DMS153 (cell line): ENCODE measurements at regions not wholly inside any gene's neighbourhood (a gene's known extent, or its start where the extent isn't known, plus 50 kb on each side); places are given as distances from the start of the nearest gene placed in this dataset.

ENCODE experiments used
- DNase-seq: peaks from one replicate; lab custom pipeline; 2025; lab: John Stamatoyannopoulos, UW

DNA sequence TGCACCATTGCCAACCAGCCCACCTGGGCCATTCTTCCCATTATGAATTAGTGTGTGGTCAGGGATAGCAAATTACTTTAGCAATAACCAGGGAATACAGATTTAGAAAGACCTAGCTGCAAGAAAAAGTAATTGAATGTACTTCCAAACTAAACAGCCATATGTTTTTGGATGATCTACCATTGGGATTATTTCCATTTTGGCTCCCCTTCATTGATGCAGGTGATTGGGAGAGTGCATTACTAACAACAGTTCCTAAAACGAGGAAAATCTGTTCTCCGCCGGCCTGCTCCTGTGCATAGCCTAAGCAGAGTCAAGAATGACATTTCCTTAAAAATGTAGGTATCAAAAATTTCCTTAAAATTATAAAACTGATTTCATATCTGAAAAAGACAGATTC lies 58.5 kb downstream of the MAIP1 start:
- DNase-seq = no peak

GRCh38 chr2:200021449-200022114 lies 66.2 kb downstream of the MAIP1 start:
- DNase-seq = no peak

DNA sequence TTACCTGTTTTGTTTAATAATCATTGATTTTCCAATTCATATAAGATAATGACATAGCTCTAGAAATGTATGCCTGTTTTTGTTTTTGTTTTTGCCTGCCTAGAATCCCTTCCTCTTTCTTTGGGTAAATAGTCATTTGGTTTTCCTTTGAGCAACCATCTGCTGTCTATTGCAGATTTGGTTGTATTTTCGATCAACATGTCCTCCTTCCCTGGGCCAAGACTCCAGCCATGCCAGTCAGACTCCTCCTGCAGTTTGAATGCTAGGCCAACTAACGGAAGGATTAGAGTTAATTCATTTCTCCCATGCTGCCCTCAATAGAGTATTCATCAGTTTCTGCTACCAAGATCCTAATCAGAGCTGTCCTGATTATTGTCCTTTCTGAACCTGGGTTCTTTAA lies 67.1 kb downstream of the MAIP1 start:
- no peak for DNase-seq

- no peak for DNase-seq
Observed at GRCh38 chr2:200023570-200023969, 68.2 kb downstream of the MAIP1 start.

DNA sequence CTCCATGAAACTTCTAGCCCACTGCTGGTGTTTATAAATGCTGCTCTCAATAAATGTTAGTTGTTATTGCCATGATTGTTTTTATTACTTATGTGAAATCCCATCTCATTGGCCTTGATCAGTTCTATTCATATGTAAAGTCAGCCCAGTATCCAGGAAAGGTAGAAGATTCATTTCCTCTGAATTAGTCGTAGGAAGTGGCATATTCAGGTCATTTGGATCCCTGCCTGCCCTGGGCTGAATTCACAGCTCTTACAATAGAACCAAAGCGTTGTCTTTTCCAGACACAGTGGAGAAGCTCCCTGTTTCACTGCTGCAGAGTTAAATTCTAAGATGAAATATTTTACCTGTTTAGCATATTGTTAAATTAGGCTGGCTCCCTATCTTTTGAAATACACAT lies 70.3 kb downstream of the MAIP1 start:
- no peak for DNase-seq

GRCh38 chr2:200026332-200027230 lies 71.2 kb downstream of the MAIP1 start:
- no peak for DNase-seq

GRCh38 chr2:200028998-200029397 lies 73.6 kb downstream of the MAIP1 start:
- DNase-seq = no peak

- DNase-seq = no peak
Observed at GRCh38 chr2:200032895-200033294, 77.5 kb downstream of the MAIP1 start.

GRCh38 chr2:200033929-200034328 lies 78.5 kb downstream of the MAIP1 start:
- DNase-seq = no peak

GRCh38 chr2:200034816-200035215 lies 79.4 kb downstream of the MAIP1 start:
- no peak for DNase-seq

GRCh38 chr2:200039724-200040650 lies 84.6 kb downstream of the MAIP1 start:
- DNase-seq = no peak

GRCh38 chr2:200040831-200041230 lies 85.4 kb downstream of the MAIP1 start:
- DNase-seq = no peak

DNA sequence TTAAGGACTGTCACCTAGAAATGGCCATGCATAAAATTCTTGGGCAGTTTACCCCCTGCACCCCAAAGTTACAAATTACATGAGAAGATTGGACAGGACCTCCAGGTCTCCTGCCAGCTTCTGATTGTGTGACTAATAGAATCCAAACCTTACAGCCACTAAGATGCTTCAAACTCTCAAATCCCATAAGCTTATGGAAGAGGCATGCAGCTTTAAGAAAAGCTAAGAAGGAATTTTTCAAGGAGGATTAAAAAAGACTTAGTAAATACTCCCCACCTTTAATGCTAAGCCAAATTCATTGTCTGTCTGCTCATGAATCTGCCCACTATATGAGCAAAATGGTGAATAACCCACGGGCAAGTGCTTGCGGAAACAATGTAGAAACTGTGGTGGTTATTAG lies 86.3 kb downstream of the MAIP1 start:
- no peak for DNase-seq

- DNase-seq = no peak
Observed at GRCh38 chr2:200042102-200042735, 86.8 kb downstream of the MAIP1 start.

DNA sequence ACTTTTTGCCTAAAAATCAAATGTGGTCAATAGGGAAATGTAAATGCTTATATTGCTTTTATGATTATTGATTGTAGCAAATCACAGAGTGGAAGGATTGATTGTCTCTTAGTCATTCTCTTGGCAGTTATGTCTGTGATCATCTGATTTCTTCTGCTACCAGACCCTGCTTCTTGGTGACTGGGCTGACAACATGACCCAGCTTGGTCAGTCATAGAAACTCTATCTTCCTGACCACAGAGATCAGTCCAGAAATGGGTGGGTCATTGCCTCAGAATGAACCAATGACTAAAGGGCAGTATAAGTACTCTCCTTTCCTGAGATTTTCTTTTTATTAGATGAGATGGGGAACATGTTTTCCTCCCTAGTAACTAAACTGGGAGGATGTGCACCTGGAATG lies 87.6 kb downstream of the MAIP1 start:
- no peak for DNase-seq

DNA sequence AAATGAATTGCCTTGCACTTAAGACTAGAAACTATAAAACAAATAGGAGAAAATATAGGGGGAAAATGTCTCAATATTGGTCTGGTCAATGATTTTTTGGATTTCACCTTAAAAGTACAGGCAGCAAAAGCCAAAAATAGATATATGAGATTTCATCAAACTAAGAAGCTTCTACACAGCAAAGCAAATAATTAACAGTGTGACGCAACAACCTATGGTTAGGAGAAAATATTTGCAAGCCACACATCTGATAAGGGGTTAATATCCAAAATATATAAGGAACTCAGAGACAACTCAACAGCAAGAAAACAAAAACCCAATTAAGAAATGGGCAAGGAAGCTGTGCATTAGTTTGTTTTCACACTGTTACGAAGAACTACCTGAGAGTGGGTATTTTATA lies 89.1 kb downstream of the MAIP1 start:
- DNase-seq = no peak

DNA sequence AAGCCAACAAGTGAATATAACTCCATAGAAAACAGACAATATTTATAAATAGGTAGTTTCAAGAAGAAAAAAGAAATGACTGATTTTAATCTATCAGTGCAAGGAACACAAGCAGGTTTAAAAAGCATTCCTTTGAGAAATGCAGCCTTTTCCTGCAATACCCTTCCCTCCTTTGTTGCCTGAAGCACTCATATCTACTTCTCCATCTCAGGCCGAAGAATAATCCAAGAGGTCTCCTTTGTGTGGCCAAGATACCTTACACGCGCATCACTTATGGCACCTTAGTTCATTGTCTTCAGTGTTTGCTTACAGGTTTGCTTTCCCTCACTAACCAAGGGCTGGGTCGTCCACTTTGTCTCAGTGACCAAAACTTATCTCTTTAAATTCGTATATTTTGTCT lies 93.0 kb downstream of the MAIP1 start:
- no peak for DNase-seq

DNA sequence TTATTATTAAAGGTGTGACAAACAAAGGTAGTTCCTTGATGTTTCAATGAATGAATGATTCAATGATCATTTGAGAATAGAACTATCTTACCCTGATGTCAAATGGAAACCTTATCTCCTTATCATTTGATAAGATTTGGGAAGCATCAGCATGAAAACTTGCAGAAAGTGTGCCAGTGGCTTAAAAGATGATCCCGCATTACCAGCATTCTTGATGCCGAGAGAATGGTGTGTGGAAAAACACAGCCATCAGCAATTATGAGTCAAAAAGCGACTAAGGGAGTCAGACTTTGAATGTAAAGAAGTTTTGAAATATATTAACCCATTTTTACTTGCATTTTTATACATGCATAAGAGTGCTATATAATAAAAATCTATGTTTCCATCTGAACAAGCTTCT lies 93.7 kb downstream of the MAIP1 start:
- no peak for DNase-seq

- DNase-seq = no peak
Observed at GRCh38 chr2:200050921-200051610, 95.7 kb downstream of the MAIP1 start.

DNA sequence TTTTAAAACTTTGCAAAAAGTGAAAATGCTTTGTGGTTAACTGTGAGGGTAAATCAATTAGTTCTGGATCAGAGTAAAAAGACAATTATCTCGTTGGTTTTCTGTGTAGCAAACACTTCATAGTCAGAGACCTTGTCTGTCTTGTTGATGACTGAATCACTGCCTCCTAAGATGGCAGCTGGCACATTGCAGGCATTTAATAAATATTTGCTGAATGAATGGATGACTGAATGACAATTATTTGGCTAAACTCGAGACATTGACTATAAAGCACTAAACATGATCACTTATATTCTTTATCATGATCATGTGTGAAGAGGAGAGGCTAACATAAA lies 96.2 kb downstream of the MAIP1 start:
- no peak for DNase-seq

DNA sequence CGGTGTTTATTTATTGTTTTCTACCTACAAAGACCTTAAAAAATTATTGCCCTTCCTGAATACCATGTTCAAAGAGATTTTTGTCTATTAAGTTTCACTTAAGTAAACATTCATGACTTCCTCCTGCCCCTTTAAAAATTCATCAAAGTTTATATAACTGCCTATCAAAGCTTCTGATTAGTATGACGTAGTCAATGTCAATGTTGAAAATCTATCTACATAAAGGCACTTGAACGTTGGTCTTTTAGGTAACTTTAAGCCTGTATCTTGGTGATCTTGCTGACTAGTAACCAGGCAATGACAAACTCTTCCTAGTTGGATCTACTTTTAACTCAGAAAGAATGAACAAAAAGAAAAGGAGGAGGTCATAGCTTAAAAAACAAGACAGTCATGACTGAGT lies 97.2 kb downstream of the MAIP1 start:
- no peak for DNase-seq
